NCI-H510A treated with DMSO at 0.1 percent for 48 hours (cell line): ENCODE measurements at regions not wholly inside any gene's neighbourhood (a gene's known extent, or its start where the extent isn't known, plus 50 kb on each side); places are given as distances from the start of the nearest gene placed in this dataset.
"Not testable (repeated sequence)": the region's sequence is repeated elsewhere in the genome, so short reads cannot be mapped to it uniquely, and the experiment has no call there.

Experiments used
- DNase-seq: peaks from one replicate; lab custom pipeline; 2025; lab: John Stamatoyannopoulos, UW

- no peak for DNase-seq
Measured at GRCh38 chr7:152502813-152503790, 67.3 kb upstream of the KMT2C start.

GRCh38 chr7:152501506-152501905, 65.7 kb upstream of the KMT2C start:
- DNase-seq: no peak

- not testable (repeated sequence) for DNase-seq
Measured at GRCh38 chr7:152499969-152500368, 64.2 kb upstream of the KMT2C start.

GRCh38 chr7:152495867-152496266, 60.1 kb upstream of the KMT2C start:
- DNase-seq: no peak

GRCh38 chr7:152492952-152493351, 57.1 kb upstream of the KMT2C start:
- no peak for DNase-seq

- no peak for DNase-seq
Measured at GRCh38 chr7:152489044-152489443, 53.2 kb upstream of the KMT2C start.

- no peak for DNase-seq
Measured at GRCh38 chr7:152486968-152487367, 51.2 kb upstream of the KMT2C start.

GRCh38 chr7:152485826-152486225, 50.0 kb upstream of the KMT2C start:
- DNase-seq: no peak
